ENCODE measurements at regions not wholly inside any gene's neighbourhood (a gene's known extent, or its start where the extent isn't known, plus 50 kb on each side); places are given as distances from the start of the nearest gene placed in this dataset.

DNA sequence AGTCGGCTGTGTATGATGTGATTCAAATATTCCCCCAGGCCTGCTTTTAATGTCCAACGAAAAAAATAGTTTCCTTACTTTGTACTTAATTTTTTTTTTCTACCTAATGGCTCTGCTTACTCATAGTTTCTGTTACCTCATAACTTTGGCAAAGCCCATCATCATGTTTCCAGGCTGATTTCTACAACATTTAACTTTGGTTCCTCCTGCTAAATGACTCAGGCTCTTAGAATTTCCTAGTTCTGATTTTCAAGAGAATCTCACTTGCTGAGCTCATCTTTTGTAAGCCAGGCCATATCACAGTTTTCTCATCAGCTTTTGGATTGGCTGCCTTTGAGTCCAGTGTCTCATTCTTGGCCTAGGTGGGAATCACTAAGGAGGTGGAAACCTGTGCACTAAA lies 323.1 kb downstream of the HDGFL1 start:
- H3K27ac ChIP-seq (ENCODE audit: insufficient read length, low read depth, low read length): no peak overlapping the region
- TF ChIP-seq, protein P1, sequence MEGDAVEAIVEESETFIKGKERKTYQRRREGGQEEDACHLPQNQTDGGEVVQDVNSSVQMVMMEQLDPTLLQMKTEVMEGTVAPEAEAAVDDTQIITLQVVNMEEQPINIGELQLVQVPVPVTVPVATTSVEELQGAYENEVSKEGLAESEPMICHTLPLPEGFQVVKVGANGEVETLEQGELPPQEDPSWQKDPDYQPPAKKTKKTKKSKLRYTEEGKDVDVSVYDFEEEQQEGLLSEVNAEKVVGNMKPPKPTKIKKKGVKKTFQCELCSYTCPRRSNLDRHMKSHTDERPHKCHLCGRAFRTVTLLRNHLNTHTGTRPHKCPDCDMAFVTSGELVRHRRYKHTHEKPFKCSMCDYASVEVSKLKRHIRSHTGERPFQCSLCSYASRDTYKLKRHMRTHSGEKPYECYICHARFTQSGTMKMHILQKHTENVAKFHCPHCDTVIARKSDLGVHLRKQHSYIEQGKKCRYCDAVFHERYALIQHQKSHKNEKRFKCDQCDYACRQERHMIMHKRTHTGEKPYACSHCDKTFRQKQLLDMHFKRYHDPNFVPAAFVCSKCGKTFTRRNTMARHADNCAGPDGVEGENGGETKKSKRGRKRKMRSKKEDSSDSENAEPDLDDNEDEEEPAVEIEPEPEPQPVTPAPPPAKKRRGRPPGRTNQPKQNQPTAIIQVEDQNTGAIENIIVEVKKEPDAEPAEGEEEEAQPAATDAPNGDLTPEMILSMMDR (conservative IDR thresholded peaks at IDR 0.05): no peak
- H3K27me3 ChIP-seq (ENCODE audit: insufficient read depth, low read length): no peaks in the 10 kb centered on the region
- H2AFZ ChIP-seq (ENCODE audit: low read length): no peak overlapping the region
- H4K20me1 ChIP-seq (ENCODE audit: control insufficient read depth, insufficient read depth, insufficient read length): no peaks in the 10 kb centered on the region
- H3T11ph ChIP-seq (ENCODE audit: low read length): no peak overlapping the region
- no peak overlapping the region for H3K18ac ChIP-seq (ENCODE audit: insufficient read length, low read depth, low read length)
- peaks cover 3% of the 10 kb centered on the region for H3K4me1 ChIP-seq (ENCODE audit: insufficient read depth, low read length)
- no peak overlapping the region for H4K5ac ChIP-seq (ENCODE audit: insufficient read length, low read depth, low read length)
- H2BK120ac ChIP-seq (ENCODE audit: low read depth, low read length, poor library complexity, severe bottlenecking): no peak overlapping the region
- H2BK15ac ChIP-seq (ENCODE audit: low read depth, low read length): no peak overlapping the region
- no peaks in the 10 kb centered on the region for H3K23me2 ChIP-seq (ENCODE audit: insufficient read length, low read depth, low read length, poor library complexity, severe bottlenecking)
- no peaks in the 10 kb centered on the region; a peak in 2 of 5 replicates for H3K9me3 Mint-ChIP-seq
- no peak overlapping the region for H3K27ac Mint-ChIP-seq
- H3K4ac ChIP-seq (ENCODE audit: low read depth, low read length): no peak overlapping the region
- H4K8ac ChIP-seq (replicated peaks; ENCODE audit: insufficient read length, low read depth, low read length): no peak overlapping the region
- no peak overlapping the region for H2BK20ac ChIP-seq (ENCODE audit: low read depth, low read length, poor library complexity, severe bottlenecking)
- H3K36me3 Mint-ChIP-seq (ENCODE audit: insufficient read depth in 1 of 3, low read depth in 3 of 3): no peaks in the 10 kb centered on the region
- H2AK5ac ChIP-seq (ENCODE audit: insufficient read length, low read length): no peak overlapping the region
- H3K79me2 ChIP-seq (ENCODE audit: insufficient read depth, low read length): no peaks in the 10 kb centered on the region
- H3K27me3 Mint-ChIP-seq (ENCODE audit: low read depth): no peaks in the 10 kb centered on the region
- no peak overlapping the region for H3K4me2 ChIP-seq (ENCODE audit: insufficient read depth, insufficient read length, low read length)
- WGBS (ENCODE audit: extremely low coverage, insufficient read length, low lambda C conversion rate): no CpG with 5 or more reads among the region's 2 CpGs
- H3K23ac ChIP-seq (ENCODE audit: insufficient read length, low read depth, low read length): no peak overlapping the region
- H3K9me3 ChIP-seq (ENCODE audit: control insufficient read depth, low read depth, low read length): no peaks in the 10 kb centered on the region
- no peak overlapping the region for H2BK5ac ChIP-seq (ENCODE audit: insufficient read length, low read length)
- H3K79me1 ChIP-seq (ENCODE audit: insufficient read depth, low read depth, low read length, poor library complexity, severe bottlenecking): no peaks in the 10 kb centered on the region
- no peak overlapping the region for H3K14ac ChIP-seq (ENCODE audit: insufficient read depth, low read length)
- no peak overlapping the region for H3K4me3 Mint-ChIP-seq
- no peak overlapping the region for H3K56ac ChIP-seq (ENCODE audit: insufficient read length, low read depth, low read length)
- no peak for DNase-seq
- no peak overlapping the region for H4K91ac ChIP-seq (ENCODE audit: insufficient read length, low read depth, low read length)
- no peak overlapping the region for H2BK12ac ChIP-seq (ENCODE audit: insufficient read length, low read depth, low read length)
- H3K9ac ChIP-seq (ENCODE audit: extremely low read depth, insufficient read length, low read length): no peak overlapping the region
- H3K4me1 Mint-ChIP-seq: peaks cover 11 to 13% of the 10 kb centered on the region in 2 experiments
